PC-3 (cell line): ENCODE measurements at regions not wholly inside any gene's neighbourhood (a gene's known extent, or its start where the extent isn't known, plus 50 kb on each side); places are given as distances from the start of the nearest gene placed in this dataset.

Source experiments
- ATAC-seq: fragments of 200-7000 bp; cut with Tn5 transposase; 2 replicates; pipeline ENCODE4 v1.9.1; 2020; ENCODE audit warnings: mild to moderate bottlenecking, moderate library complexity
- BruUV-seq: library from RNA; stranded (reverse); fragments of 400-500 nt; replicated peaks from 2 replicates; lab custom pipeline; 2021; lab: Mats Ljungman, UMichigan
- CTCF ChIA-PET: fragments of 300-600 bp; sonication (Branson Sonifier 250); formaldehyde crosslinking; loops from one replicate; lab custom pipeline; 2022; ENCODE audit warnings: antibody characterized with exemption; lab: Charles Lee
- POLR2A ChIA-PET: fragments of 300-600 bp; sonication (Branson Sonifier 250); formaldehyde crosslinking; loops from one replicate; lab custom pipeline; 2022; ENCODE audit warnings: antibody characterized with exemption; ENCODE audit not compliant: unreplicated experiment; lab: Charles Lee
- DNase-seq: peaks from one replicate; pipeline ENCODE4 v3.0.0-alpha.2; 2015
- H2AFZ ChIP-seq: fragments of 300-600 bp; sonication (generic); 2 replicates; pipeline ENCODE4 v1.6.0; 2016; ENCODE audit warnings: antibody characterized with exemption, low read length
- H3F3A ChIP-seq: fragments of 300-600 bp; sonication (generic); one replicate; pipeline ENCODE4 v1.6.0; 2017; ENCODE audit warnings: antibody characterized with exemption, low read length, control low read depth, mild to moderate bottlenecking; ENCODE audit not compliant: unreplicated experiment
- H3K27ac ChIP-seq: fragments of 300-600 bp; sonication (generic); 2 replicates; pipeline ENCODE4 v1.5.1; 2016; ENCODE audit warnings: mild to moderate bottlenecking, low read length
- H3K27me3 ChIP-seq: fragments of 300-600 bp; sonication (generic); 2 replicates; pipeline ENCODE4 v1.6.1; 2016; ENCODE audit warnings: low read length, mixed read lengths
- H3K36me3 ChIP-seq: fragments of 300-600 bp; sonication (generic); 2 replicates; pipeline ENCODE4 v1.6.1; 2016; ENCODE audit warnings: low read depth, mixed run types, low read length, mixed read lengths
- H3K4me1 ChIP-seq: fragments of 300-600 bp; sonication (generic); 2 replicates; pipeline ENCODE4 v1.5.1; 2016; ENCODE audit warnings: low read length; ENCODE audit not compliant: insufficient read depth
- H3K4me2 ChIP-seq: fragments of 300-600 bp; sonication (generic); 2 replicates; pipeline ENCODE4 v1.6.0; 2016; ENCODE audit warnings: low read length
- H3K4me3 ChIP-seq: fragments of 300-600 bp; sonication (generic); 2 replicates; pipeline ENCODE4 v1.5.1; 2016; ENCODE audit warnings: mild to moderate bottlenecking, low read length, mixed read lengths
- H3K79me2 ChIP-seq: fragments of 300-600 bp; sonication (generic); 2 replicates; pipeline ENCODE4 v1.6.1; 2017; ENCODE audit warnings: low read length, mixed read lengths
- H3K9ac ChIP-seq: fragments of 300-600 bp; sonication (generic); 2 replicates; pipeline ENCODE4 v1.6.0; 2016; ENCODE audit warnings: mild to moderate bottlenecking, low read length
- H3K9me2 ChIP-seq: fragments of 300-600 bp; sonication (generic); replicated peaks from 2 replicates; pipeline ENCODE4 v1.6.1; 2016; ENCODE audit warnings: mixed run types, low read length, mixed read lengths
- H3K9me3 ChIP-seq: fragments of 300-600 bp; sonication (generic); 2 replicates; pipeline ENCODE4 v1.6.1; 2016; ENCODE audit warnings: low read length, mixed read lengths
- H4K20me1 ChIP-seq: fragments of 300-600 bp; sonication (generic); 2 replicates; pipeline ENCODE4 v1.6.1; 2016; ENCODE audit warnings: low read length, mixed read lengths
- CTCF ChIP-seq: fragments of 300-600 bp; sonication (generic); conservative IDR thresholded peaks from 2 replicates; pipeline ENCODE4 v1.5.1; 2017; ENCODE audit warnings: antibody characterized with exemption, low read depth, mild to moderate bottlenecking, low read length
- EZH2 ChIP-seq: fragments of 300-600 bp; sonication (generic); IDR thresholded peaks from one replicate; pipeline ENCODE4 v1.6.1; 2017; ENCODE audit warnings: antibody characterized with exemption, mild to moderate bottlenecking, low read length; ENCODE audit not compliant: unreplicated experiment
- EZH2phosphoT487 ChIP-seq: fragments of 300-600 bp; sonication (generic); IDR thresholded peaks from 2 replicates; pipeline ENCODE4 v1.6.1; 2018; ENCODE audit warnings: mild to moderate bottlenecking, antibody characterized with exemption, low read length, borderline replicate concordance
- intact Hi-C: fragments of 100-400 bp; cut with micrococcal nuclease; formaldehyde crosslinking; loops from 2 replicates; pipeline ENCODE4 v1.9.0; 2023

DNA sequence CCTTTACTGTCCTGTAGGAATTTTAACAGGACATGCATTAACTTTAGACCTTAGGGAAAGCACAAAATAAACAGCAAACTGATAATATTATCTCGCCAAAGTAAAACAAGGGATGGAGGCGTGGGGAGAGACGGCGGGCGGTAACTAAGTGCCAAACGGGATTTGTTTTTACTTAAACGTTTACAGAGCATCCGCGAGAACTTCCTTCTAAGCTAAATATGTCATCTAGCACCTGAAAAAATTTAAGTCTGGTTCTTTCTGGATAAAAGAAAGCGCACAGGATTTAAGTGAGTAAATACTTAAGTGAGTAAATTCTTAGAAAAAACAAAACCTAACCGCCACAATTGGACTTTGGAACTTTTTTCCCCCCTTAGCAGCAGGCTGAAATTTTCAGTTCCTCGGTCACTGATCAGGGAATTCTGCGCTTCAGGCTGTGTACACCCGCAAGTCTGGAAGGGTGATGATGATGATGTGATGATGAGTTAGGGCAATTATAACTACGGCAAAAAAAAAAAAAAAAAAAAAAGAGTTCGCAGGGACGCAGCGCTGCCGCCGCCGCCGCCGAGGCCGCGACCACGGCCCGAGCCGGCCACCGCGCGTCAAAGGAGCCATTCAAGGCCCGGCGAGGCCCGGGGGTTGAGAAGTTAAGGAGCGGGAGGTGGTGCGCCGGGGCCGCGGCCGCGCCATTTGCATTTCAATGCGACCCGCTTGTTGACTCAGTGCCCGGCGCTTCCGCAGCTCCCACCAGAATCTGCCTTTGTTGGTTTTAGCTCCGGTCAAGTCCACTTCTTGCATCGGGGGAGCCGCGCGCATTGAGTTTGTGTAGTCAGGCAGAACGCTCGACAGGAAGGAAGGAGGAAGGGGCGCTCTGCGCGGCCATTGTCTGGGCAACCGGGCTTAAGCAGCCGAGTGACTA lies 108.8 kb downstream of the SPRY1 start:
- Histone ChIP-seq H3F3A (no peaks in the 10 kb centered on the region), H4K20me1 (no peaks in the 10 kb centered on the region), H3K4me1 (peaks cover 10% of the 10 kb centered on the region), H3K36me3 (no peaks in the 10 kb centered on the region), H3K4me2 (peak overlapping the region; percentile 86), H3K27me3 (no peaks in the 10 kb centered on the region), H3K79me2 (no peaks in the 10 kb centered on the region), H3K9me2 (no peaks in the 10 kb centered on the region), H2AFZ (peak overlapping the region; percentile 94), H3K9me3 (no peaks in the 10 kb centered on the region), H3K4me3 (peak overlapping the region; percentile 71), H3K27ac (peak overlapping the region; percentile 49), H3K9ac (peak overlapping the region; percentile 75)
- ATAC-seq (peak; percentile 66), DNase-seq (peak; percentile 41)
- intact Hi-C loops = loop anchor here (2.0 kb wide), 1 partner anchor 87 kb away; no protein-coding TSS in a partner anchor
- CTCF ChIA-PET = no interaction called here
- POLR2A ChIA-PET = no interaction called here
- BruUV-seq = TSS peak; percentile 92
- TF ChIP-seq EZH2 (no peak), EZH2phosphoT487 (no peak), CTCF (no peak)

GRCh38 chr4:123506011-123506695 lies 109.6 kb downstream of the SPRY1 start:
- CTCF ChIA-PET = no interaction called here
- peak overlapping the region; percentile 49 for H3K27ac ChIP-seq
- no TSS peak for BruUV-seq

More at GRCh38 chr4:123506011-123506695, 109.6 kb downstream of the SPRY1 start:
- Histone ChIP-seq H3K4me3 (peak overlapping the region; percentile 71), H3K9me3 (no peaks in the 10 kb centered on the region), H3K36me3 (no peaks in the 10 kb centered on the region), H3K27me3 (no peaks in the 10 kb centered on the region), H4K20me1 (no peaks in the 10 kb centered on the region), H3K4me2 (peak overlapping the region; percentile 86), H3K79me2 (no peaks in the 10 kb centered on the region), H3F3A (no peaks in the 10 kb centered on the region), H3K9ac (peak overlapping the region; percentile 75), H2AFZ (peak overlapping the region; percentile 94), H3K9me2 (no peaks in the 10 kb centered on the region), H3K4me1 (peaks cover 10% of the 10 kb centered on the region)
- intact Hi-C loops = no loop called here
- no peak for DNase-seq
- TF ChIP-seq EZH2 (no peak), EZH2phosphoT487 (no peak), CTCF (no peak)
- no peak for ATAC-seq
- POLR2A ChIA-PET = no interaction called here
